H54 (cell line): ENCODE measurements at regions not wholly inside any gene's neighbourhood (a gene's known extent, or its start where the extent isn't known, plus 50 kb on each side); places are given as distances from the start of the nearest gene placed in this dataset.

Experiments
- DNase-seq: peaks from one replicate; pipeline ENCODE4 v3.0.0; 2011; ENCODE audit warnings: low spot score, mixed read lengths; ENCODE audit not compliant: insufficient read length
- FAIRE-seq: peaks from 3 replicates; lab custom pipeline; 2011; peaks lifted over from hg19 to GRCh38; lab: Jason Lieb, UNC
- POLR2A ChIP-seq: IDR thresholded peaks from 2 replicates; pipeline ENCODE4 v1.6.1; 2011; ENCODE audit warnings: low read depth, mild to moderate bottlenecking, low read length

GRCh38 chr12:94516985-94517384 lies 57.3 kb upstream of the CEP83 start:
- peak; percentile 6 for FAIRE-seq
- no peak for TF ChIP-seq POLR2A
- DNase-seq = peak; percentile 10

- FAIRE-seq (no peak), DNase-seq (no peak)
- TF ChIP-seq POLR2A = no peak
Observed at GRCh38 chr12:94513527-94513926, 53.9 kb upstream of the CEP83 start.

GRCh38 chr12:94511506-94511905 lies 51.8 kb upstream of the CEP83 start:
- no peak for TF ChIP-seq POLR2A
- no peak for DNase-seq
- no peak for FAIRE-seq

GRCh38 chr12:94510128-94510527 lies 50.5 kb upstream of the CEP83 start:
- DNase-seq (no peak), FAIRE-seq (no peak)
- no peak for TF ChIP-seq POLR2A
